Fibroblast of mammary gland (primary cell): ENCODE measurements at regions not wholly inside any gene's neighbourhood (a gene's known extent, or its start where the extent isn't known, plus 50 kb on each side); places are given as distances from the start of the nearest gene placed in this dataset.

Experiments
- DNase-seq: peaks from one replicate; pipeline ENCODE4 v3.0.0-alpha.2; 2010; ENCODE audit warnings: low read depth
- H3K4me3 ChIP-seq: 2 replicates; pipeline ENCODE4 v1.5.1; 2011; ENCODE audit warnings: low read depth, mild to moderate bottlenecking, low read length, moderate library complexity; ENCODE audit not compliant: control insufficient read depth
- CTCF ChIP-seq: conservative IDR thresholded peaks from 2 replicates; pipeline ENCODE4 v1.5.1; 2011; ENCODE audit warnings: low read depth, low read length, inconsistent platforms; ENCODE audit not compliant: control insufficient read depth, insufficient read depth

GRCh38 chr4:34724491-34724890 lies 1519.8 kb downstream of the ARAP2 start:
- no peak for TF ChIP-seq CTCF
- H3K4me3 ChIP-seq = no peak overlapping the region
- no peak for DNase-seq

- no peak overlapping the region for H3K4me3 ChIP-seq
- peak; percentile 52 for DNase-seq
- TF ChIP-seq CTCF = no peak
Observed at GRCh38 chr4:34731070-34731469, 1513.2 kb downstream of the ARAP2 start.

- H3K4me3 ChIP-seq = no peak overlapping the region
- no peak for DNase-seq
- no peak for TF ChIP-seq CTCF
Observed at GRCh38 chr4:34732176-34732950, 1512.0 kb downstream of the ARAP2 start.

- H3K4me3 ChIP-seq = no peak overlapping the region
- TF ChIP-seq CTCF = no peak
- DNase-seq = peak; percentile 70
Observed at GRCh38 chr4:34733185-34733941, 1511.0 kb downstream of the ARAP2 start.

- no peak for TF ChIP-seq CTCF
- no peak overlapping the region for H3K4me3 ChIP-seq
- no peak for DNase-seq
Observed at GRCh38 chr4:34766935-34767334, 1477.4 kb downstream of the ARAP2 start.

GRCh38 chr4:34767407-34767806 lies 1476.9 kb downstream of the ARAP2 start:
- H3K4me3 ChIP-seq = no peak overlapping the region
- no peak for DNase-seq
- no peak for TF ChIP-seq CTCF
